WTC11 (cell line): ENCODE measurements at regions not wholly inside any gene's neighbourhood (a gene's known extent, or its start where the extent isn't known, plus 50 kb on each side); places are given as distances from the start of the nearest gene placed in this dataset.

Experiments used
- ATAC-seq: fragments of 200-7000 bp; cut with Tn5 transposase; 2 replicates; pipeline ENCODE4 v1.10.0; 2021; ENCODE audit warnings: mild to moderate bottlenecking, moderate library complexity
- CTCF ChIA-PET: fragments of 300-600 bp; sonication (Branson Sonifier 250); formaldehyde crosslinking; loops from one replicate; lab custom pipeline; 2021; ENCODE audit warnings: antibody characterized with exemption; lab: Charles Lee
- POLR2A ChIA-PET: fragments of 350-600 bp; sonication (Branson Sonifier 250); formaldehyde crosslinking; loops from one replicate; lab custom pipeline; 2021; ENCODE audit warnings: antibody characterized with exemption; lab: Charles Lee
- DNase-seq: peaks from one replicate; pipeline ENCODE4 v3.0.0; 2021; ENCODE audit warnings: low spot score
- H3K27ac Mint-ChIP-seq: 2 replicates; pipeline ENCODE4 v1.8.0; 2021; ENCODE audit warnings: mixed read lengths
- H3K27me3 Mint-ChIP-seq: 2 replicates; pipeline ENCODE4 v1.8.0; 2021; ENCODE audit warnings: low read depth, mild to moderate bottlenecking, moderate library complexity, mixed read lengths
- H3K36me3 Mint-ChIP-seq: 2 replicates; pipeline ENCODE4 v1.8.0; 2021; ENCODE audit warnings: mixed read lengths
- H3K4me1 Mint-ChIP-seq: 2 replicates; pipeline ENCODE4 v1.8.0; 2022; ENCODE audit warnings: mixed read lengths
- H3K4me3 Mint-ChIP-seq: 2 replicates; pipeline ENCODE4 v1.8.0; 2021; ENCODE audit warnings: mild to moderate bottlenecking, moderate library complexity, mixed read lengths
- H3K9me3 Mint-ChIP-seq: 2 replicates; pipeline ENCODE4 v1.8.0; 2021; ENCODE audit warnings: mixed read lengths
- ATF1 ChIP-seq: sonication (generic); formaldehyde crosslinking; IDR thresholded peaks from 2 replicates; pipeline ENCODE4 v1.8.1; 2023; ENCODE audit warnings: mild to moderate bottlenecking, moderate library complexity, missing genetic modification reagents
- CBFB ChIP-seq: sonication (generic); formaldehyde crosslinking; IDR thresholded peaks from 2 replicates; pipeline ENCODE4 v1.8.1; 2022; ENCODE audit warnings: mild to moderate bottlenecking, low read depth, missing genetic modification reagents
- ELF4 ChIP-seq: sonication (generic); formaldehyde crosslinking; IDR thresholded peaks from 2 replicates; pipeline ENCODE4 v1.8.1; 2022; ENCODE audit warnings: low read depth, mild to moderate bottlenecking, moderate library complexity, missing genetic modification reagents
- GTF2I ChIP-seq: fragments of 250-450 bp; sonication (Bioruptor Pico); conservative IDR thresholded peaks from 2 replicates; pipeline ENCODE4 v1.4.0; 2021; ENCODE audit warnings: mild to moderate bottlenecking
- IRF2 ChIP-seq: sonication (generic); formaldehyde crosslinking; IDR thresholded peaks from 2 replicates; pipeline ENCODE4 v1.8.0; 2022; ENCODE audit warnings: low read depth, missing genetic modification reagents, borderline replicate concordance
- NFYB ChIP-seq: sonication (generic); formaldehyde crosslinking; conservative IDR thresholded peaks from 2 replicates; pipeline ENCODE4 v1.8.0; 2022; ENCODE audit warnings: low read depth, missing genetic modification reagents
- NR1H2 ChIP-seq: sonication (generic); formaldehyde crosslinking; IDR thresholded peaks from 2 replicates; pipeline ENCODE4 v1.9.0; 2021; ENCODE audit warnings: mild to moderate bottlenecking, moderate library complexity, missing genetic modification reagents
- OVOL2 ChIP-seq: fragments of 250-450 bp; sonication (Bioruptor Pico); IDR thresholded peaks from 2 replicates; pipeline ENCODE4 v1.9.0; 2021; ENCODE audit warnings: mild to moderate bottlenecking, borderline replicate concordance
- TCF7 ChIP-seq: sonication (generic); formaldehyde crosslinking; IDR thresholded peaks from 2 replicates; pipeline ENCODE4 v1.8.0; 2022; ENCODE audit warnings: mild to moderate bottlenecking, low read depth, missing genetic modification reagents, moderate library complexity
- TEAD1 ChIP-seq: sonication (generic); formaldehyde crosslinking; IDR thresholded peaks from 2 replicates; pipeline ENCODE4 v1.8.0; 2022; ENCODE audit warnings: mild to moderate bottlenecking, missing genetic modification reagents
- TP53 ChIP-seq: sonication (generic); formaldehyde crosslinking; IDR thresholded peaks from 2 replicates; pipeline ENCODE4 v1.8.1; 2023; ENCODE audit warnings: mild to moderate bottlenecking, missing genetic modification reagents
- ZBTB21 ChIP-seq: sonication (generic); formaldehyde crosslinking; IDR thresholded peaks from 2 replicates; pipeline ENCODE4 v1.8.1; 2023; ENCODE audit warnings: mild to moderate bottlenecking, missing genetic modification reagents, borderline replicate concordance
- ZMAT4 ChIP-seq: fragments of 250-450 bp; sonication (Bioruptor Pico); IDR thresholded peaks from 2 replicates; pipeline ENCODE4 v1.9.0; 2021; ENCODE audit warnings: mild to moderate bottlenecking
- ZNF232 ChIP-seq: sonication (generic); formaldehyde crosslinking; IDR thresholded peaks from 2 replicates; pipeline ENCODE4 v1.8.0; 2022; ENCODE audit warnings: mild to moderate bottlenecking, missing genetic modification reagents
- ZNF263 ChIP-seq: sonication (generic); formaldehyde crosslinking; IDR thresholded peaks from 2 replicates; pipeline ENCODE4 v1.8.1; 2022; ENCODE audit warnings: low read depth, mild to moderate bottlenecking, moderate library complexity, missing genetic modification reagents
- ZNF532 ChIP-seq: fragments of 250-450 bp; sonication (Bioruptor Pico); IDR thresholded peaks from 2 replicates; pipeline ENCODE4 v1.9.0; 2021; ENCODE audit warnings: mild to moderate bottlenecking, borderline replicate concordance
- TF ChIP-seq, protein P1 (sequence below): sonication (generic); formaldehyde crosslinking; IDR thresholded peaks from 2 replicates; pipeline ENCODE4 v1.8.0; 2022; ENCODE audit warnings: mild to moderate bottlenecking, missing genetic modification reagents
- TF ChIP-seq, protein P2 (sequence below): sonication (generic); formaldehyde crosslinking; IDR thresholded peaks from 2 replicates; pipeline ENCODE4 v1.8.1; 2022; ENCODE audit warnings: mild to moderate bottlenecking, moderate library complexity, missing genetic modification reagents
- TF ChIP-seq, protein P3 (sequence below): sonication (generic); formaldehyde crosslinking; IDR thresholded peaks from 2 replicates; pipeline ENCODE4 v1.8.1; 2022; ENCODE audit warnings: mild to moderate bottlenecking, missing genetic modification reagents, moderate library complexity, borderline replicate concordance
- TF ChIP-seq, protein P4 (sequence below): sonication (generic); formaldehyde crosslinking; IDR thresholded peaks from 2 replicates; pipeline ENCODE4 v1.8.0; 2023; ENCODE audit warnings: mild to moderate bottlenecking, missing genetic modification reagents
- TF ChIP-seq, protein P5 (sequence below): fragments of 250-450 bp; sonication (Bioruptor Pico); IDR thresholded peaks from 2 replicates; pipeline ENCODE4 v1.9.0; 2021; ENCODE audit warnings: moderate library complexity, mild to moderate bottlenecking, inconsistent platforms, borderline replicate concordance
- TF ChIP-seq, protein P6 (sequence below): sonication (generic); formaldehyde crosslinking; IDR thresholded peaks from 2 replicates; pipeline ENCODE4 v1.8.1; 2023; ENCODE audit warnings: mild to moderate bottlenecking, missing genetic modification reagents
- TF ChIP-seq, protein P7 (sequence below): sonication (generic); formaldehyde crosslinking; IDR thresholded peaks from 2 replicates; pipeline ENCODE4 v1.8.1; 2023; ENCODE audit warnings: mild to moderate bottlenecking, missing genetic modification reagents

- H3K4me1 Mint-ChIP-seq: peaks cover 16% of the 10 kb centered on the region
- DNase-seq (no peak), ATAC-seq (no peak)
- peaks cover 11% of the 10 kb centered on the region; the same call in 1 of the 2 replicates for H3K9me3 Mint-ChIP-seq
- no peak for TF ChIP-seq ATF1 (CRISPR knock-in tag)
- no peak for TF ChIP-seq NFYB (CRISPR knock-in tag)
- TF ChIP-seq, protein P1, sequence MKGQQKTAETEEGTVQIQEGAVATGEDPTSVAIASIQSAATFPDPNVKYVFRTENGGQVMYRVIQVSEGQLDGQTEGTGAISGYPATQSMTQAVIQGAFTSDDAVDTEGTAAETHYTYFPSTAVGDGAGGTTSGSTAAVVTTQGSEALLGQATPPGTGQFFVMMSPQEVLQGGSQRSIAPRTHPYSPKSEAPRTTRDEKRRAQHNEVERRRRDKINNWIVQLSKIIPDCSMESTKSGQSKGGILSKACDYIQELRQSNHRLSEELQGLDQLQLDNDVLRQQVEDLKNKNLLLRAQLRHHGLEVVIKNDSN (CRISPR knock-in tag): no peak
- TF ChIP-seq TCF7 (CRISPR knock-in tag): no peak
- TF ChIP-seq ZNF263 (CRISPR knock-in tag): no peak
- TF ChIP-seq ELF4 (CRISPR knock-in tag): no peak
- no peak for TF ChIP-seq CBFB
- TF ChIP-seq, protein P2, sequence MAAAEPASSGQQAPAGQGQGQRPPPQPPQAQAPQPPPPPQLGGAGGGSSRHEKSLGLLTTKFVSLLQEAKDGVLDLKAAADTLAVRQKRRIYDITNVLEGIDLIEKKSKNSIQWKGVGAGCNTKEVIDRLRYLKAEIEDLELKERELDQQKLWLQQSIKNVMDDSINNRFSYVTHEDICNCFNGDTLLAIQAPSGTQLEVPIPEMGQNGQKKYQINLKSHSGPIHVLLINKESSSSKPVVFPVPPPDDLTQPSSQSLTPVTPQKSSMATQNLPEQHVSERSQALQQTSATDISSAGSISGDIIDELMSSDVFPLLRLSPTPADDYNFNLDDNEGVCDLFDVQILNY: no peak
- TF ChIP-seq ZBTB21 (CRISPR knock-in tag): no peak
- TF ChIP-seq, protein P3, sequence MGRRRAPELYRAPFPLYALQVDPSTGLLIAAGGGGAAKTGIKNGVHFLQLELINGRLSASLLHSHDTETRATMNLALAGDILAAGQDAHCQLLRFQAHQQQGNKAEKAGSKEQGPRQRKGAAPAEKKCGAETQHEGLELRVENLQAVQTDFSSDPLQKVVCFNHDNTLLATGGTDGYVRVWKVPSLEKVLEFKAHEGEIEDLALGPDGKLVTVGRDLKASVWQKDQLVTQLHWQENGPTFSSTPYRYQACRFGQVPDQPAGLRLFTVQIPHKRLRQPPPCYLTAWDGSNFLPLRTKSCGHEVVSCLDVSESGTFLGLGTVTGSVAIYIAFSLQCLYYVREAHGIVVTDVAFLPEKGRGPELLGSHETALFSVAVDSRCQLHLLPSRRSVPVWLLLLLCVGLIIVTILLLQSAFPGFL (CRISPR knock-in tag): no peak
- TF ChIP-seq, protein P4, sequence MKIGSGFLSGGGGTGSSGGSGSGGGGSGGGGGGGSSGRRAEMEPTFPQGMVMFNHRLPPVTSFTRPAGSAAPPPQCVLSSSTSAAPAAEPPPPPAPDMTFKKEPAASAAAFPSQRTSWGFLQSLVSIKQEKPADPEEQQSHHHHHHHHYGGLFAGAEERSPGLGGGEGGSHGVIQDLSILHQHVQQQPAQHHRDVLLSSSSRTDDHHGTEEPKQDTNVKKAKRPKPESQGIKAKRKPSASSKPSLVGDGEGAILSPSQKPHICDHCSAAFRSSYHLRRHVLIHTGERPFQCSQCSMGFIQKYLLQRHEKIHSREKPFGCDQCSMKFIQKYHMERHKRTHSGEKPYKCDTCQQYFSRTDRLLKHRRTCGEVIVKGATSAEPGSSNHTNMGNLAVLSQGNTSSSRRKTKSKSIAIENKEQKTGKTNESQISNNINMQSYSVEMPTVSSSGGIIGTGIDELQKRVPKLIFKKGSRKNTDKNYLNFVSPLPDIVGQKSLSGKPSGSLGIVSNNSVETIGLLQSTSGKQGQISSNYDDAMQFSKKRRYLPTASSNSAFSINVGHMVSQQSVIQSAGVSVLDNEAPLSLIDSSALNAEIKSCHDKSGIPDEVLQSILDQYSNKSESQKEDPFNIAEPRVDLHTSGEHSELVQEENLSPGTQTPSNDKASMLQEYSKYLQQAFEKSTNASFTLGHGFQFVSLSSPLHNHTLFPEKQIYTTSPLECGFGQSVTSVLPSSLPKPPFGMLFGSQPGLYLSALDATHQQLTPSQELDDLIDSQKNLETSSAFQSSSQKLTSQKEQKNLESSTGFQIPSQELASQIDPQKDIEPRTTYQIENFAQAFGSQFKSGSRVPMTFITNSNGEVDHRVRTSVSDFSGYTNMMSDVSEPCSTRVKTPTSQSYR (CRISPR knock-in tag): no peak
- no peak for TF ChIP-seq NR1H2 (CRISPR knock-in tag)
- no peak for TF ChIP-seq IRF2
- TF ChIP-seq, protein P5, sequence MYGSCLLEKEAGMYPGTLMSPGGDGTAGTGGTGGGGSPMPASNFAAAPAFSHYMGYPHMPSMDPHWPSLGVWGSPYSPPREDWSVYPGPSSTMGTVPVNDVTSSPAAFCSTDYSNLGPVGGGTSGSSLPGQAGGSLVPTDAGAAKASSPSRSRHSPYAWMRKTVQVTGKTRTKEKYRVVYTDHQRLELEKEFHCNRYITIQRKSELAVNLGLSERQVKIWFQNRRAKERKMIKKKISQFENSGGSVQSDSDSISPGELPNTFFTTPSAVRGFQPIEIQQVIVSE (CRISPR knock-in tag): no peak
- TF ChIP-seq GTF2I: no peak
- no peak for TF ChIP-seq TEAD1 (CRISPR knock-in tag)
- TF ChIP-seq TP53: no peak
- H3K36me3 Mint-ChIP-seq: no peaks in the 10 kb centered on the region
- H3K27ac Mint-ChIP-seq: no peak overlapping the region
- no peaks in the 10 kb centered on the region for H3K27me3 Mint-ChIP-seq
- ChIA-PET POLR2A (no interaction called here), CTCF (no interaction called here)
- H3K4me3 Mint-ChIP-seq: no peak overlapping the region
Observed at GRCh38 chr6:134389658-134390057, 71.7 kb upstream of the SGK1 start.

- H3K27me3 Mint-ChIP-seq: no peaks in the 10 kb centered on the region
- no peak for DNase-seq
- TF ChIP-seq ZMAT4 (CRISPR knock-in tag): no peak
- no peak for TF ChIP-seq ZNF532
- TF ChIP-seq, protein P6, sequence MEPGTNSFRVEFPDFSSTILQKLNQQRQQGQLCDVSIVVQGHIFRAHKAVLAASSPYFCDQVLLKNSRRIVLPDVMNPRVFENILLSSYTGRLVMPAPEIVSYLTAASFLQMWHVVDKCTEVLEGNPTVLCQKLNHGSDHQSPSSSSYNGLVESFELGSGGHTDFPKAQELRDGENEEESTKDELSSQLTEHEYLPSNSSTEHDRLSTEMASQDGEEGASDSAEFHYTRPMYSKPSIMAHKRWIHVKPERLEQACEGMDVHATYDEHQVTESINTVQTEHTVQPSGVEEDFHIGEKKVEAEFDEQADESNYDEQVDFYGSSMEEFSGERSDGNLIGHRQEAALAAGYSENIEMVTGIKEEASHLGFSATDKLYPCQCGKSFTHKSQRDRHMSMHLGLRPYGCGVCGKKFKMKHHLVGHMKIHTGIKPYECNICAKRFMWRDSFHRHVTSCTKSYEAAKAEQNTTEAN (CRISPR knock-in tag): no peak
- TF ChIP-seq ZNF232: no peak
- no peak for TF ChIP-seq OVOL2
- TF ChIP-seq, protein P7, sequence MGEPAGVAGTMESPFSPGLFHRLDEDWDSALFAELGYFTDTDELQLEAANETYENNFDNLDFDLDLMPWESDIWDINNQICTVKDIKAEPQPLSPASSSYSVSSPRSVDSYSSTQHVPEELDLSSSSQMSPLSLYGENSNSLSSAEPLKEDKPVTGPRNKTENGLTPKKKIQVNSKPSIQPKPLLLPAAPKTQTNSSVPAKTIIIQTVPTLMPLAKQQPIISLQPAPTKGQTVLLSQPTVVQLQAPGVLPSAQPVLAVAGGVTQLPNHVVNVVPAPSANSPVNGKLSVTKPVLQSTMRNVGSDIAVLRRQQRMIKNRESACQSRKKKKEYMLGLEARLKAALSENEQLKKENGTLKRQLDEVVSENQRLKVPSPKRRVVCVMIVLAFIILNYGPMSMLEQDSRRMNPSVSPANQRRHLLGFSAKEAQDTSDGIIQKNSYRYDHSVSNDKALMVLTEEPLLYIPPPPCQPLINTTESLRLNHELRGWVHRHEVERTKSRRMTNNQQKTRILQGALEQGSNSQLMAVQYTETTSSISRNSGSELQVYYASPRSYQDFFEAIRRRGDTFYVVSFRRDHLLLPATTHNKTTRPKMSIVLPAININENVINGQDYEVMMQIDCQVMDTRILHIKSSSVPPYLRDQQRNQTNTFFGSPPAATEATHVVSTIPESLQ: no peak
- CTCF ChIA-PET: no interaction called here
- H3K4me3 Mint-ChIP-seq: no peak overlapping the region
- POLR2A ChIA-PET: no interaction called here
- no peak for ATAC-seq
- no peak overlapping the region for H3K27ac Mint-ChIP-seq
- H3K9me3 Mint-ChIP-seq: peaks cover 11% of the 10 kb centered on the region; the same call in 1 of the 2 replicates
- H3K4me1 Mint-ChIP-seq: peaks cover 16% of the 10 kb centered on the region
- no peaks in the 10 kb centered on the region for H3K36me3 Mint-ChIP-seq
Observed at GRCh38 chr6:134389129-134389528, 71.2 kb upstream of the SGK1 start.
